Esophagus squamous epithelium (tissue), 4 donors: ENCODE measurements at regions not wholly inside any gene's neighbourhood (a gene's known extent, or its start where the extent isn't known, plus 50 kb on each side); places are given as distances from the start of the nearest gene placed in this dataset.

Experiments
- CTCF ChIP-seq, 6 experiments: fragments of 450-650 bp in 4 of 6; fragments of 200-600 bp in 2 of 6; sonication (generic) in 2 of 6; IDR thresholded peaks; one replicate each; pipeline ENCODE4 v1.5.1; 2016 to 2019; ENCODE audit warnings: antibody characterized with exemption in 6 of 6, mild to moderate bottlenecking in 4 of 6, moderate library complexity in 4 of 6
- POLR2A ChIP-seq, 4 donors: fragments of 450-650 bp; IDR thresholded peaks; one replicate each; pipeline ENCODE4 v1.6.1; 2017; ENCODE audit warnings: antibody characterized with exemption in 4 of 4, mild to moderate bottlenecking in 4 of 4, moderate library complexity in 3 of 4

- TF ChIP-seq CTCF (IDR thresholded peaks at IDR 0.05) (no peak), POLR2A (IDR thresholded peaks at IDR 0.05) (no peak)
Measured at GRCh38 chr6:137579612-137580011, 85.4 kb upstream of the OLIG3 start.
